ENCODE measurements at regions not wholly inside any gene's neighbourhood (a gene's known extent, or its start where the extent isn't known, plus 50 kb on each side); places are given as distances from the start of the nearest gene placed in this dataset.

DNA sequence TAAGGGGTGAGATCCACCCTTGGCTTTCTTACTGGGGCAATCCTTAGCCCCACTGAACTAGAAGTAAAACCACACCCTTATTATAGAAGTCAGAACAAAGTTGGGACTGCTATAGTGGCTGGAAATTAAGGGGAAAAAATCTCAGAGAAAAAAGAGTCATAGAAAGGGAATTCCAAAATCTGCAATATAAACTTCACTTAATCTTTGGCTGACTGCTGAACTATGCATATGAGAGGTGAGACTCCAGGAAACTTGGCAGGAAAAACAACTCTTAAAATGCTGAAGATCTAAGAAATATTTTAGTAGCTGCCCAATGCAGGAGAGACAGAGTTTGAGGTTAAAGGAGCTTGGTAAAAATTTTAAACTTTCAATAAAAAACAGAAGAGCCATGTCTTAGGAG lies 201.8 kb upstream of the FN1 start:
- TF ChIP-seq, protein P1, sequence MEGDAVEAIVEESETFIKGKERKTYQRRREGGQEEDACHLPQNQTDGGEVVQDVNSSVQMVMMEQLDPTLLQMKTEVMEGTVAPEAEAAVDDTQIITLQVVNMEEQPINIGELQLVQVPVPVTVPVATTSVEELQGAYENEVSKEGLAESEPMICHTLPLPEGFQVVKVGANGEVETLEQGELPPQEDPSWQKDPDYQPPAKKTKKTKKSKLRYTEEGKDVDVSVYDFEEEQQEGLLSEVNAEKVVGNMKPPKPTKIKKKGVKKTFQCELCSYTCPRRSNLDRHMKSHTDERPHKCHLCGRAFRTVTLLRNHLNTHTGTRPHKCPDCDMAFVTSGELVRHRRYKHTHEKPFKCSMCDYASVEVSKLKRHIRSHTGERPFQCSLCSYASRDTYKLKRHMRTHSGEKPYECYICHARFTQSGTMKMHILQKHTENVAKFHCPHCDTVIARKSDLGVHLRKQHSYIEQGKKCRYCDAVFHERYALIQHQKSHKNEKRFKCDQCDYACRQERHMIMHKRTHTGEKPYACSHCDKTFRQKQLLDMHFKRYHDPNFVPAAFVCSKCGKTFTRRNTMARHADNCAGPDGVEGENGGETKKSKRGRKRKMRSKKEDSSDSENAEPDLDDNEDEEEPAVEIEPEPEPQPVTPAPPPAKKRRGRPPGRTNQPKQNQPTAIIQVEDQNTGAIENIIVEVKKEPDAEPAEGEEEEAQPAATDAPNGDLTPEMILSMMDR (IDR thresholded peaks at IDR 0.05): no peak
- no peak for TF ChIP-seq POLR2A (IDR thresholded peaks at IDR 0.05)
